ENCODE measurements at regions not wholly inside any gene's neighbourhood (a gene's known extent, or its start where the extent isn't known, plus 50 kb on each side); places are given as distances from the start of the nearest gene placed in this dataset.

- WGBS (ENCODE audit: low lambda C conversion rate) = 18% methylated on average over 5 of the region's 5 CpGs
- Histone ChIP-seq H4K20me1 (ENCODE audit: insufficient read depth, low read length) (no peaks in the 10 kb centered on the region), H3K79me2 (ENCODE audit: insufficient read depth, low read length) (no peaks in the 10 kb centered on the region), H3K27me3 (ENCODE audit: control insufficient read depth in 1 of 2, insufficient read depth in 2 of 2, low read length in 2 of 2) (0 out of 5 replicates have a peak, but pooled peaks cover 1 to 7% of the 10 kb centered on the region in 2 experiments), H2AFZ (ENCODE audit: low read length) (no peak overlapping the region), H3K27ac (ENCODE audit: extremely low read length, insufficient read depth, low read length) (no peak overlapping the region), H3K4me3 (replicated peaks in 1 of 3; ENCODE audit: insufficient read depth in 1 of 3, low read depth in 2 of 3, low read length in 3 of 3) (no peak overlapping the region), H3K9ac (ENCODE audit: insufficient read depth, low read depth, low read length) (no peak overlapping the region), H3K4me2 (ENCODE audit: low read depth, low read length) (no peak overlapping the region), H3K9me3 (ENCODE audit: low read length) (no peaks in the 10 kb centered on the region), H3K4me1 (ENCODE audit: insufficient read depth, low read length) (0 out of 2 replicates have a peak, but pooled peaks cover 6% of the 10 kb centered on the region), H3K36me3 (replicated peaks in 1 of 2; ENCODE audit: control insufficient read depth in 1 of 2, insufficient read depth in 2 of 2, low read length in 2 of 2) (no peaks in the 10 kb centered on the region)
- ChIA-PET POLR2A (no interaction called here), CTCF (ENCODE audit: low intra/inter-chr PET ratio, low total read pairs) (no interaction called here)
- FAIRE-seq (no peak), ATAC-seq (no peak), DNase-seq (ENCODE audit: low spot score) (no peak)
- TF ChIP-seq ZNF749 (CRISPR knock-in tag; IDR thresholded peaks at IDR 0.05; ENCODE audit: borderline replicate concordance) = no peak
- in situ Hi-C loops (cut with HindIII; ENCODE audit: extremely low pct_ligation_motif_present, low pct_unique_long_range_greater_than_20kb) = no loop called here
- no TSS peak for BruUV-seq (replicated peaks)
- intact Hi-C loops (cut with micrococcal nuclease; ENCODE audit: unreplicated experiment) = no loop called here
Observed at GRCh38 chr11:112565551-112565950, 304.9 kb upstream of the PLET1 start.

- ChIA-PET POLR2A (no interaction called here), CTCF (ENCODE audit: low intra/inter-chr PET ratio, low total read pairs) (no interaction called here)
- no peaks in the 10 kb centered on the region for H3K79me2 ChIP-seq (ENCODE audit: insufficient read depth, low read length)
- no TSS peak for BruUV-seq (replicated peaks)
- no peak overlapping the region for H3K27ac ChIP-seq (ENCODE audit: extremely low read length, insufficient read depth, low read length)
- H3K36me3 ChIP-seq (replicated peaks in 1 of 2; ENCODE audit: control insufficient read depth in 1 of 2, insufficient read depth in 2 of 2, low read length in 2 of 2) = no peaks in the 10 kb centered on the region
- DNase-seq (ENCODE audit: low spot score) (no peak), ATAC-seq (no peak), FAIRE-seq (no peak)
- no peak overlapping the region for H3K4me3 ChIP-seq (replicated peaks in 1 of 3; ENCODE audit: insufficient read depth in 1 of 3, low read depth in 2 of 3, low read length in 3 of 3)
- intact Hi-C loops (cut with micrococcal nuclease; ENCODE audit: unreplicated experiment) (no loop called here), in situ Hi-C loops (cut with HindIII; ENCODE audit: extremely low pct_ligation_motif_present, low pct_unique_long_range_greater_than_20kb) (no loop called here)
- 0 out of 5 replicates have a peak, but pooled peaks cover 1 to 7% of the 10 kb centered on the region in 2 experiments for H3K27me3 ChIP-seq (ENCODE audit: control insufficient read depth in 1 of 2, insufficient read depth in 2 of 2, low read length in 2 of 2)
- no peaks in the 10 kb centered on the region for H4K20me1 ChIP-seq (ENCODE audit: insufficient read depth, low read length)
- H3K9ac ChIP-seq (ENCODE audit: insufficient read depth, low read depth, low read length) = no peak overlapping the region
- no peaks in the 10 kb centered on the region for H3K9me3 ChIP-seq (ENCODE audit: low read length)
- H3K4me1 ChIP-seq (ENCODE audit: insufficient read depth, low read length) = 0 out of 2 replicates have a peak, but pooled peaks cover 6% of the 10 kb centered on the region
- no peak overlapping the region for H3K4me2 ChIP-seq (ENCODE audit: low read depth, low read length)
- H2AFZ ChIP-seq (ENCODE audit: low read length) = no peak overlapping the region
- WGBS (ENCODE audit: low lambda C conversion rate) = 23% methylated on average over 2 of the region's 2 CpGs
- TF ChIP-seq ARID2 (CRISPR knock-in tag; IDR thresholded peaks at IDR 0.05; ENCODE audit: borderline replicate concordance) (no peak), ZNF431 (CRISPR knock-in tag; IDR thresholded peaks at IDR 0.05; ENCODE audit: borderline replicate concordance, low read depth) (no peak), NR2F1 (CRISPR knock-in tag; IDR thresholded peaks at IDR 0.05) (no peak), ZNF652 (CRISPR knock-in tag; IDR thresholded peaks at IDR 0.05; ENCODE audit: borderline replicate concordance, low read depth) (no peak), SNRNP70 (IDR thresholded peaks at IDR 0.05; ENCODE audit: low read depth, low read length) (no peak), KLF12 (CRISPR knock-in tag; IDR thresholded peaks at IDR 0.05; ENCODE audit: borderline replicate concordance) (no peak), ZNF3 (CRISPR knock-in tag; IDR thresholded peaks at IDR 0.05) (no peak), ZNF589 (CRISPR knock-in tag; conservative IDR thresholded peaks at IDR 0.05) (no peak), GABPA (IDR thresholded peaks at IDR 0.05; ENCODE audit: low read depth, low read length) (no peak), GABPA (CRISPR knock-in tag; IDR thresholded peaks at IDR 0.05; ENCODE audit: low read depth) (no peak), ZNF766 (CRISPR knock-in tag; IDR thresholded peaks at IDR 0.05; ENCODE audit: borderline replicate concordance) (no peak), CCAR2 (optimal IDR thresholded peaks at IDR 0.05; ENCODE audit: low read depth, low read length) (no peak), ZNF101 (CRISPR knock-in tag; IDR thresholded peaks at IDR 0.05; ENCODE audit: borderline replicate concordance, low read depth) (no peak), ZNF446 (CRISPR knock-in tag; IDR thresholded peaks at IDR 0.05) (no peak)
- TF ChIP-seq, protein P1, sequence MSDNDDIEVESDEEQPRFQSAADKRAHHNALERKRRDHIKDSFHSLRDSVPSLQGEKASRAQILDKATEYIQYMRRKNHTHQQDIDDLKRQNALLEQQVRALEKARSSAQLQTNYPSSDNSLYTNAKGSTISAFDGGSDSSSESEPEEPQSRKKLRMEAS (IDR thresholded peaks at IDR 0.05) = no peak
- TF ChIP-seq, protein P2, sequence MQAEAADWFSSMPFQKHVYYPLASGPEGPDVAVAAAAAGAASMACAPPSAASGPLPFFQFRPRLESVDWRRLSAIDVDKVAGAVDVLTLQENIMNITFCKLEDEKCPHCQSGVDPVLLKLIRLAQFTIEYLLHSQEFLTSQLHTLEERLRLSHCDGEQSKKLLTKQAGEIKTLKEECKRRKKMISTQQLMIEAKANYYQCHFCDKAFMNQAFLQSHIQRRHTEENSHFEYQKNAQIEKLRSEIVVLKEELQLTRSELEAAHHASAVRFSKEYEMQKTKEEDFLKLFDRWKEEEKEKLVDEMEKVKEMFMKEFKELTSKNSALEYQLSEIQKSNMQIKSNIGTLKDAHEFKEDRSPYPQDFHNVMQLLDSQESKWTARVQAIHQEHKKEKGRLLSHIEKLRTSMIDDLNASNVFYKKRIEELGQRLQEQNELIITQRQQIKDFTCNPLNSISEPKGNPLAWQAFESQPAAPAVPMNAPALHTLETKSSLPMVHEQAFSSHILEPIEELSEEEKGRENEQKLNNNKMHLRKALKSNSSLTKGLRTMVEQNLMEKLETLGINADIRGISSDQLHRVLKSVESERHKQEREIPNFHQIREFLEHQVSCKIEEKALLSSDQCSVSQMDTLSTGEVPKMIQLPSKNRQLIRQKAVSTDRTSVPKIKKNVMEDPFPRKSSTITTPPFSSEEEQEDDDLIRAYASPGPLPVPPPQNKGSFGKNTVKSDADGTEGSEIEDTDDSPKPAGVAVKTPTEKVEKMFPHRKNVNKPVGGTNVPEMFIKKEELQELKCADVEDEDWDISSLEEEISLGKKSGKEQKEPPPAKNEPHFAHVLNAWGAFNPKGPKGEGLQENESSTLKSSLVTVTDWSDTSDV (CRISPR knock-in tag; IDR thresholded peaks at IDR 0.05) = no peak
Observed at GRCh38 chr11:112566124-112566523, 305.5 kb upstream of the PLET1 start.

Measured in HepG2 (cell line).